BLaER1 treated with 17β-estradiol and CSF1 and Interleukin-3, amounts not matched to agents 10 nM and 100 nM (cell line): ENCODE measurements at regions not wholly inside any gene's neighbourhood (a gene's known extent, or its start where the extent isn't known, plus 50 kb on each side); places are given as distances from the start of the nearest gene placed in this dataset.

ENCODE experiments used
- H3K27ac ChIP-seq, 11 experiments: shearing (Covaris generic); formaldehyde crosslinking; 2 replicates each; pipeline ENCODE4 v1.8.1; 2022
- H3K27me3 ChIP-seq, 11 experiments: shearing (Covaris generic); formaldehyde crosslinking; 2 replicates each; pipeline ENCODE4 v1.8.1; 2022
- H3K36me3 ChIP-seq, 11 experiments: shearing (Covaris generic); formaldehyde crosslinking; 2 replicates each; pipeline ENCODE4 v1.8.1; 2022
- H3K4me1 ChIP-seq, 10 experiments: shearing (Covaris generic); formaldehyde crosslinking; 2 replicates each; pipeline ENCODE4 v1.8.1; 2022
- H3K4me2 ChIP-seq, 11 experiments: shearing (Covaris generic); formaldehyde crosslinking; 2 replicates each; pipeline ENCODE4 v1.8.1; 2022
- H3K4me3 ChIP-seq, 10 experiments: shearing (Covaris generic); formaldehyde crosslinking; 2 replicates each; pipeline ENCODE4 v1.8.1; 2022
- H3K9ac ChIP-seq, 11 experiments: shearing (Covaris generic); formaldehyde crosslinking; 2 replicates each; pipeline ENCODE4 v1.8.1; 2022
- H3K9me3 ChIP-seq, 11 experiments: shearing (Covaris generic); formaldehyde crosslinking; replicated peaks in 1 of 11; 2 replicates each; pipeline ENCODE4 v1.8.1; 2022
- H4K20me1 ChIP-seq, 11 experiments: shearing (Covaris generic); formaldehyde crosslinking; 2 replicates each; pipeline ENCODE4 v1.8.1; 2022
- Cebpa-rat ChIP-seq, 11 experiments: shearing (Covaris generic); IDR thresholded peaks; 2 replicates each; pipeline ENCODE4 v1.8.1; 2022

- no peak overlapping the region for H3K4me3 ChIP-seq
- H3K27ac ChIP-seq = peak overlapping the region in 2 of 11 experiments; percentile 5 to 28; a peak in 2 of 22 replicates
- no peak overlapping the region for H3K9ac ChIP-seq
- H3K27me3 ChIP-seq = no peaks in the 10 kb centered on the region
- no peaks in the 10 kb centered on the region for H3K36me3 ChIP-seq
- H3K9me3 ChIP-seq = peaks cover 10 to 22% (median 15%) of the 10 kb centered on the region in 11 experiments; a peak in 18 of 22 replicates
- no peak for TF ChIP-seq Cebpa-rat (IDR thresholded peaks at IDR 0.05)
- no peaks in the 10 kb centered on the region for H4K20me1 ChIP-seq
- H3K4me1 ChIP-seq = peaks cover 0 to 12% (median 5%) of the 10 kb centered on the region in 10 experiments; a peak in 9 of 20 replicates
- peak overlapping the region in 3 of 11 experiments; percentile 29 to 33 (median 29); a peak in 3 of 22 replicates for H3K4me2 ChIP-seq
Observed at GRCh38 chr4:33696041-33696440, 2548.3 kb downstream of the ARAP2 start.

GRCh38 chr4:33696586-33696985 is 2547.7 kb downstream of the ARAP2 start:
- TF ChIP-seq Cebpa-rat (IDR thresholded peaks at IDR 0.05) = no peak
- no peaks in the 10 kb centered on the region for H3K27me3 ChIP-seq
- no peaks in the 10 kb centered on the region for H3K36me3 ChIP-seq
- H3K4me2 ChIP-seq = peak overlapping the region in 7 of 11 experiments; percentile 10 to 33 (median 17); a peak in 7 of 22 replicates
- H3K9ac ChIP-seq = no peak overlapping the region
- H3K4me1 ChIP-seq = peaks cover 0 to 12% (median 5%) of the 10 kb centered on the region in 10 experiments; a peak in 9 of 20 replicates
- no peaks in the 10 kb centered on the region for H4K20me1 ChIP-seq
- H3K9me3 ChIP-seq = peaks cover 10 to 22% (median 15%) of the 10 kb centered on the region in 11 experiments; a peak in 18 of 22 replicates
- peak overlapping the region in 2 of 11 experiments; percentile 5 to 28; a peak in 2 of 22 replicates for H3K27ac ChIP-seq
- H3K4me3 ChIP-seq = no peak overlapping the region

GRCh38 chr4:33709247-33709646 is 2535.1 kb downstream of the ARAP2 start:
- Histone ChIP-seq H3K9ac (no peak overlapping the region), H3K4me1 (peaks cover 0 to 7% (median 0%) of the 10 kb centered on the region in 10 experiments; a peak in 2 of 20 replicates), H3K36me3 (no peaks in the 10 kb centered on the region), H3K4me2 (0 out of 22 replicates have a peak overlapping the region, but pooled peaks of 1 of the 11 experiments have one; percentile 16), H4K20me1 (no peaks in the 10 kb centered on the region), H3K27me3 (no peaks in the 10 kb centered on the region), H3K9me3 (peaks cover 8 to 42% (median 20%) of the 10 kb centered on the region in 11 experiments), H3K4me3 (no peak overlapping the region), H3K27ac (peak overlapping the region in 2 of 11 experiments; percentile 37 to 52; a peak in 3 of 22 replicates)
- TF ChIP-seq Cebpa-rat (IDR thresholded peaks at IDR 0.05) = no peak

- Histone ChIP-seq H3K9ac (no peak overlapping the region), H3K27me3 (no peaks in the 10 kb centered on the region), H3K4me1 (peaks cover 0 to 16% (median 2%) of the 10 kb centered on the region in 10 experiments; a peak in 6 of 20 replicates), H3K36me3 (no peaks in the 10 kb centered on the region), H3K4me3 (no peak overlapping the region), H3K4me2 (no peak overlapping the region), H3K27ac (no peak overlapping the region), H3K9me3 (peaks cover 8 to 33% (median 19%) of the 10 kb centered on the region in 11 experiments), H4K20me1 (no peaks in the 10 kb centered on the region)
- TF ChIP-seq Cebpa-rat (IDR thresholded peaks at IDR 0.05) = no peak
Observed at GRCh38 chr4:33711826-33712225, 2532.5 kb downstream of the ARAP2 start.

GRCh38 chr4:33714971-33715370 is 2529.3 kb downstream of the ARAP2 start:
- Histone ChIP-seq H3K4me3 (no peak overlapping the region), H3K9ac (no peak overlapping the region)
- TF ChIP-seq Cebpa-rat (IDR thresholded peaks at IDR 0.05) = no peak

GRCh38 chr4:33715841-33716395 is 2528.4 kb downstream of the ARAP2 start:
- Histone ChIP-seq H3K4me2 (no peak overlapping the region), H3K27me3 (no peaks in the 10 kb centered on the region), H3K9ac (no peak overlapping the region)

More at GRCh38 chr4:33714971-33715370, 2529.3 kb downstream of the ARAP2 start:
- Histone ChIP-seq H3K4me2 (no peak overlapping the region), H3K27ac (no peak overlapping the region), H3K9me3 (peaks cover 3 to 13% (median 10%) of the 10 kb centered on the region in 11 experiments; a peak in 21 of 22 replicates), H3K4me1 (peaks cover 0 to 13% (median 2%) of the 10 kb centered on the region in 10 experiments; a peak in 4 of 20 replicates), H3K36me3 (no peaks in the 10 kb centered on the region), H3K27me3 (no peaks in the 10 kb centered on the region), H4K20me1 (no peaks in the 10 kb centered on the region)

GRCh38 chr4:33722254-33722653 is 2522.1 kb downstream of the ARAP2 start:
- H3K27ac ChIP-seq = peak overlapping the region in 1 of 11 experiments; percentile 7; a peak in 1 of 22 replicates
- no peaks in the 10 kb centered on the region for H3K4me1 ChIP-seq
- H3K9me3 ChIP-seq = no peaks in the 10 kb centered on the region
- no peaks in the 10 kb centered on the region for H4K20me1 ChIP-seq
- no peak overlapping the region for H3K9ac ChIP-seq
- no peak for TF ChIP-seq Cebpa-rat (IDR thresholded peaks at IDR 0.05)
- H3K4me2 ChIP-seq = no peak overlapping the region
- no peak overlapping the region for H3K4me3 ChIP-seq
- H3K36me3 ChIP-seq = no peaks in the 10 kb centered on the region
- no peaks in the 10 kb centered on the region for H3K27me3 ChIP-seq

More at GRCh38 chr4:33715841-33716395, 2528.4 kb downstream of the ARAP2 start:
- Histone ChIP-seq H3K4me1 (peaks cover 0 to 13% (median 2%) of the 10 kb centered on the region in 10 experiments; a peak in 4 of 20 replicates), H3K4me3 (no peak overlapping the region), H4K20me1 (no peaks in the 10 kb centered on the region), H3K9me3 (peaks cover 0 to 4% (median 2%) of the 10 kb centered on the region in 11 experiments; a peak in 2 of 22 replicates), H3K36me3 (no peaks in the 10 kb centered on the region), H3K27ac (no peak overlapping the region; a peak in 1 of 22 replicates)
- TF ChIP-seq Cebpa-rat (IDR thresholded peaks at IDR 0.05) = no peak

GRCh38 chr4:33722800-33723516 is 2521.4 kb downstream of the ARAP2 start:
- no peaks in the 10 kb centered on the region for H4K20me1 ChIP-seq
- H3K4me3 ChIP-seq = no peak overlapping the region
- H3K9ac ChIP-seq = no peak overlapping the region
- no peaks in the 10 kb centered on the region for H3K4me1 ChIP-seq
- H3K4me2 ChIP-seq = no peak overlapping the region
- H3K9me3 ChIP-seq = no peaks in the 10 kb centered on the region
- peak overlapping the region in 1 of 11 experiments; percentile 7; a peak in 1 of 22 replicates for H3K27ac ChIP-seq
- no peak for TF ChIP-seq Cebpa-rat (IDR thresholded peaks at IDR 0.05)
- H3K27me3 ChIP-seq = no peaks in the 10 kb centered on the region
- no peaks in the 10 kb centered on the region for H3K36me3 ChIP-seq

- Histone ChIP-seq H3K27ac (no peak overlapping the region), H3K9me3 (no peaks in the 10 kb centered on the region), H3K4me2 (no peak overlapping the region)
Observed at GRCh38 chr4:33724685-33725084, 2519.6 kb downstream of the ARAP2 start.

More at GRCh38 chr4:33724685-33725084, 2519.6 kb downstream of the ARAP2 start:
- no peaks in the 10 kb centered on the region for H3K4me1 ChIP-seq
- H4K20me1 ChIP-seq = no peaks in the 10 kb centered on the region
- TF ChIP-seq Cebpa-rat (IDR thresholded peaks at IDR 0.05) = no peak
- H3K36me3 ChIP-seq = no peaks in the 10 kb centered on the region
- no peak overlapping the region for H3K4me3 ChIP-seq
- H3K9ac ChIP-seq = no peak overlapping the region
- H3K27me3 ChIP-seq = no peaks in the 10 kb centered on the region
